Stimulated activated CD4-positive, alpha-beta T cell treated with anti-CD3 and anti-CD28 coated beads, TNF-alpha, amount 100 ng/mL, for 48 hours (primary cell): ENCODE measurements at regions not wholly inside any gene's neighbourhood (a gene's known extent, or its start where the extent isn't known, plus 50 kb on each side); places are given as distances from the start of the nearest gene placed in this dataset.

Experiments used
- DNase-seq, 3 donors: peaks; one replicate each; pipeline ENCODE4 v3.0.0-alpha.2; 2020; ENCODE audit warnings: low read depth in 3 of 3

DNA sequence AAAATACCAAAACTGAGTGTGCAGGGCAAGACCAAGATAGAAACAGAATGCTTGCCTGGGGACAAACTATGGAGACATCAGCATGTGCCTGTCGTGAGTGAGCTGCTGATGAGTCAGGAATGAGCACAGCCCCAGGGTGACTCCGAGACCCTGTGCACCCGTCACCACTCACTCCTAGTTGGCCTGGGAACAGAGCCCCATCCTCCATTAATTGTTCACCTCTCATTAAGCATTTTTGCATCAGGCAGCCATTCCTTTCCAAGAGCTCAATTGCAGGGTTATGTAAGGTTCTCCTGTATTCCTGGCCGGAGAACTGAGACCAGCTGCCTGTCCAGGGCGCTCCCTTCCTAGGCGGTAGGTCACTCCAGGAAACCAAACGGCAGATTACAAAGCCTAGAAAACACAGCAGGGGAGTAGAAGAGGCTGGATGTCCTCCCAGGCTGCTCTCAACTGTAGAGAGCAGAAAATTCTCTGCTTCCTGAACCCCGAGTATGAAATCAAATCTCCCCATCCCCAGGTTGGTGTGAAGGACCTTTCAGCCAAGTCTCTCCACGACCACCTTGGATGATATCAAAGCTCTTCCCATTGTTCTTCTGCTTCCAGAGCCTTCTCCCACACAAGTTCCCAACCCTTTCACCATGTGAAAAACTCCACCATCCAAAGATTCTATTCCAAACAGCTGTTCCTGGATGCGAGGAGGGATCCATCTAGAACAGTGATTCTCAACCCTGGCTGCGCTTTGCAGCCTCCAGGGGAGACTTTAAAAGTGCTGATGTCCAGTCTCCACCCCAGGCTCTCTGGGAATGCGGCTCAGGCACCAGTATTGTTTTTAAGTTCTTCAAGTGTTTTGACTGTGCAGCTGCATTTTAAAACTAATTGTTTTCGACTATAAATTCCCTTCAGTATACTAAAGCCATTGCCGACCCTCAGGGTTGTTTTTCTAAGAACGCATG is 532.6 kb upstream of the JARID2 start:
- DNase-seq, result no peak

DNA sequence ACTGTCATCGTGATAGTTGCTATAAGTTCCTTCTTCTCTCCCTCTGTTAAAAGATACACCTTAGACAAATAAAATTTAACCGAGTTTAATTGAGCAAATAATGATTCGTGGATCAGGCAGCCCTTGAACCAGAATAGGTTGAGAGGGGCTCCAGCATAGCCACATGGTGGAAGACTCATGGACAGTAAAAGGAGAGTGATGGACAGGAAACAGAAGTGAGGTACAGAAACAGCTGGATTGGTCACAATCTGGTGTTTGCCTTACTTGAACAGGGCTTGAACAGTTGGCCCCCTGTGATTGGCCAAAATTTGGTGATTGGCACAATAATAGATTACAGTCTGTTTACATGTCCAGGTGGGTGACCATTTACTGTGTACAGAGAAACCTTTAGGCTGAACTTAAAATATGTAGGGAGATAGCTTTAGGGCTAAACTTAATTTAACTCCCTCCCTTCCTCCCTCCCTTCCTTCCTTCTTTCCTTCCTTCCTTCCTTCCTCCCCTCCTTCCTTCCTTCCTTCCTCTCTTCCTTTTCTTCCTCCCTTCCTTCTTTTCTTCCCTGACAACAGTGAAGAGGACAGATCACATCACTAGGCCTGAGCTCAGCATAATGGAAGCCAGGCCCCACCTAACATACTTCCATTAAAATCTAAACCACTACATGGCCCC is 531.8 kb upstream of the JARID2 start:
- DNase-seq, result no peak

DNA sequence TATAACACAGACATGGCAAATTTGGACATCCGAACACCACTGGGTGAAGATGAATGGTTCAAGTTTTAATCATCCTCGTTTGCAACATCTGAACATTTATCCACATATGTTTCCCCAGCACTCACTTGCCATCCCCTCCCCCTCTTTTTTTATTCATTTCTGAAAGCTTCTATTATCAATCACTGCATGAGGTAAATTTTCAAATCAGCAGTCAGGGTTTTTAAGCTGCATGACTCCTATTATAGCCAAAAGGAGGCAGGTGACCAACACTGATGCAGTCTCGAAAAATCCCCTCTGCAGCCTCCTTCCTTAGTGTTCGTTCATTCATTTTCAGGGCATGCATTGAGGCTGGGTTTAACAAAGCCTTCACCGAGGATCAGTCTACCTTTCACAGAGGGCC is 530.8 kb upstream of the JARID2 start:
- DNase-seq, result no peak

DNA sequence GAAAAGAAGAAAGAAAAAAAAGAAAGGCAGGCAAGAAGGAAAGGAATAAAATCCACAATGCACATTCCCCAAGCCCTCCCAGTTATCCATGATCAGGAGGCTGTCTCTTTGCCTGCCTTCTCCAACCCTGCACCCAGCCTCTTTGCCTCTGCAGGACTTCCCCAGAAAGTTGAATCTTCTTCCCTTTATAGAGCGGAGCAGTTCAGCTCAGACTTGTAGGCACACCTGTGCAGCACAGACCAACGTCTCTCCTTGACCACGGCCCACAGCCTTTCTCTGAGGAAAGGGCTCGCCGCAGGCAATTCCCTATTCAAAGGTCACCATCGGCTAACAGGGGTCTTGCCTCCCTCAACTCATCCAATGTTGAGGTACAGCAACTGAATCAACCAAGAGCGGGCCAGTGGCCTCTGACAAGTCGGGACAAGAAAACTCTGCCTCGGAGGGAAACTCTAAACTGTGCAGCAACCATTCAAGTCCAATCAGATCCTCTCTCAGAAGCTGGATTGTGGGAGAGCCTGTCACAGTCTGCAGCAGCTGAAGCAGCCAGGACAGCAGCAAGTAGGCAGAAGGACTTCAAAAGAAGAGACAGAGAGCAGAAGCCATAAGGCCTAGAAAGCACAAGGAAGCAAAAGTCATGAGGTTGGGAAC is 529.2 kb upstream of the JARID2 start:
- no peak for DNase-seq

DNA sequence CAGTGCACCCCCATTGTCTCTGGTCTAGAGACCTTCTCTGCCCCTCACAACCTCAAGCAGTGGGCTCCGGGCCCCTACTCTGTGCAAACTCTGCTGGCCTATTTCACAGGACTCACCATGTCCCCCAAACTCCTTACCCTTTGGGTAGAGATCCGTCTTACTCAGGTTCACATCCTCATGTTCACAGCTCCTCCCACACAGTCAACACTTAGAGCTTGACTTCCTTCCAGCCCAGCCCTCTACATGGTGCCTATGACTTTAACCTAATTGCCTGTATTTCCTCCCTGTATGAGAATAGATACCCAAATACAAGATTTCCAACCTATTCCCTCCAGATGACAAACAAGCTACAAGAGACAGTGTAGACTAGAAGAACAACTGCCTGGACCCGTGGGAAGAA is 528.6 kb upstream of the JARID2 start:
- DNase-seq, result no peak

DNA sequence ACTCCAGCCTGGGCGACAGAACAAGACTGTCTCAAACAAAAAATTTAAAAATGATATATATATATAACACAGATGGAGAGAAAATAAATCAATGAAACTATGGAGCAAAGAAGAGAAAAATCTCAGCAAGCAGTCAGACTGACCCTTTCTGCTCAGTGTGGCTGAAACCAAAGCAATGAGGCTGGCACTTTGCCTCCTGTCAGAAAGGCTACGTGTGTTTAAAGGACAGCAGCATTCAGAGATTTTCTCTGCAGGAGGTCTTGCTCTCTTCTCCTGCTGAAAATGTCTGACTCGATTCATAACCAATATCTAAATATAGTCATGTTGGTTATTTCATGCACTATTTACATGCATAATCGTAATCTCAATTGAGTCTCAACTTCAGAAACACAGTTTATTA is 527.0 kb upstream of the JARID2 start:
- DNase-seq, result no peak

DNA sequence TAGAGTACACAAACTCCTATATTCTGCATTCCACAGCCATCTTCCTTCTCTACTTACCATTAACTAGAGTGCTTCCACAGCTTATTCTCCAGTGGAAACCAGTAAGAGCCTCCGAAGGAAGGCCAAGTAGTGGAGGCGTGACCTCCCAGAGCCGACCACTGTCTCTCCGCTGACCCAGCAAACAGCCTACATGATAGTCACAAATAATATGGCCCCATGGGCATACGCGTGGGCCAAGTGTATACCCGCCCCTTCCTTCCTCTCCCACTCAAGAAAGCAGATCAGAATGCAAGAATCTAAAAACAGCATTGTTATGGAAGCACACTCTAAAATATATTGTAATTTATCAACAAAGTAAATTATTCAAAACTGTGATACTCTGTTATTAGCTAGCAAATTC is 526.6 kb upstream of the JARID2 start:
- DNase-seq, result no peak

DNA sequence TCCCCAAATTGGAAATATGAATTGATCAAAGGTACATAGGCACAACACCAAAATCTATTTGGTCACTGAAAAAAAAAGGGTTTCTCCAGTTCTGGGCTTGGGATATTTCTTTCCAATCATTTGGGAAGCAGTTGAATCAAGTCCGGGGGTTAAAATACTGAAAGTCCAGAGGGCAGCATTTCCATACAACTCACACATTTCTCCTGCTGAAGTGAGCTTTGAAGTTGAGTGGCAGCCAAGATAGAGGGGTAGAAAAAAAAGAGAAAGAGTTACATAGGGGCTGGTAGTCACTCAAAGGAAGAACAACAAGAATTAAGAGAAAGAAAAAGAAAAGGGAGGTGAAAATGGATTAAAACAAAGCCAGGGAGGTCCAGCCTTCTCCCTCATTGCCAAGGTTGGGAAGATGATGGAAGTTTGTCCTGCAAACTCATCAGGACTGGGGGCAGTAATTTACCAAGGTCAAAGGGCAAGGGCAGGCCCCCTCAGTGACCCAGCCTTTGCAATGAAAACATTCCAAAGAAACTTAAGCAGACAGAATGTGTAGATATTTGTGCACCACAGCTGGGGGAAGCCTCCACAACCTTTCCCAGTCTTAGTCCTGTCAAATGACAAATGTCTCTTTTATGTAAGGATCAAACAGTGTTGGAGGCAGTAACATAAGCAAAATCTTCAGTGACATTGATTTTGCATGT is 525.3 kb upstream of the JARID2 start:
- DNase-seq, result no peak

DNA sequence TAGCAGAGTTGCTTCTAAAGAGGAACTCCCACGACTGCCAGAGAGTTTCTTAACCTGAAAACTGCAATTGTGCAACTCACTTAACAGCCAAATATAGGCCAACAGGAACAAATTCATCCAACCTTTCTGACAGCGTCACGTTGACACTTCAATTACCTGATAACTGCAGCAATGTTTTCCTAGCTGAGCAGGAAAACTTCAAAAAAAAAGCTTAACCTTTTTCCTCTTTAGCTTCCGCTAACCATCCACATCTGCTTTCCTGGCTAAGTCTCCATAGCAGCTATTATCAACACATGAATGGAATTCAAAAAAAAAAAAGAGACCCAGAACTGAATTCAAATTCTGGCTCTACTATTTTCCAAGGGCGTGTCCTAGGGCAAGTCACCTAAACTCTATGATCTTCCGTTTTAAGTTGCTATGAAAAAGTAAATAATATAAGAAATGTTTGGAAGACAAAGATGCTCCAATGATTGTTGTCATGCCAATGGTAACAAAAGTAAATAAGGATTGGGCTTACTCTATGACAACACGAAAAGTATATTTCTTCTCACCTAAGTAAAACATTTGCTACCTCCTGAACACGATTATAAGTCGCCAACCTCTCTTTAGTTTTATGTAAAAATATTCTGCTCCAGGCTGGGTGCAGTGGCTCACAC is 524.6 kb upstream of the JARID2 start:
- DNase-seq, result no peak

DNA sequence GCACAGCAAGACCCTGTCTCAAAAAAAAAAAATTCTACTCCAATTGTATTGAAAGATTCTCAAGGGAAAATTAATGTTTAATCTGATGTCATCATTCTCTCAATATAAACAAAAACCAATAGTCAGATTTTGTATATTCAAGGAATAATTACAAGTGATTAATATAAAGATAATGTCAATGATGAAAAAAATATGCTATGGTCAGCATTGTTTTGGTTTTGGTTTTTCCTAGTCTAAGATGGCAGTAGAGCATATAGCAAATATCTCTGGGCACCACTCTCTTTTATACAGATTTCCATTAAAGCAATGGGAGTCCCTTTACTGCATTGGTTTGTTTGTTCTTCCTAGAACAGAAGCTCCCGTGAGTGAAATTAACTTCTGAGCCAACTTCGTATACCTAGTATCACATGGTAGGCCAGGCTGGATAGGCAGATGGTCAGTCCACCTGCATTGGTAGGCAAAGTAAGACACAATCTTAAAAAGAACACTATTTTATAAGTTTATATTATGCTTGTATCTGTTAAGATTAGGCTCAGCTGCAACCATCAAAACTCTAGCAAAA is 523.8 kb upstream of the JARID2 start:
- no peak for DNase-seq

DNA sequence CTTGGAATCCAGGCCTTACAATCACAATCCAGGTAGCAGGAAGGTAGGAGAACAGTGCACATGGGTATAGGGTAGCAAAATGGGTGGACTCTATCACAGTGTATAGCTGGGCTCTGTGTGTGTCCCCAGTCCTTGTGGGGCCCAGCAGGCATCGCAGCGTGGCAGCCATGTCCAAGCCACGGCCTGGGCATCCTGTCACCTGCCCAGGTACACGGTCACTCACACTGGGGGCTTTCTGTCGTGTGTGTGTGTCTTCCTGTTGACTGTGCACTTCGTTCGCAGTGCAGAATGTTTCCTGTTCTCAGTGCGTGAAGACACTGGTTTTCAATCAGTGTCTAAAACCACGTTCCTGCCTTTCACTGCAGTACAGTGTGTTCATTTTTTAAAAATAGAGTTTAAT is 523.2 kb upstream of the JARID2 start:
- DNase-seq, result no peak

DNA sequence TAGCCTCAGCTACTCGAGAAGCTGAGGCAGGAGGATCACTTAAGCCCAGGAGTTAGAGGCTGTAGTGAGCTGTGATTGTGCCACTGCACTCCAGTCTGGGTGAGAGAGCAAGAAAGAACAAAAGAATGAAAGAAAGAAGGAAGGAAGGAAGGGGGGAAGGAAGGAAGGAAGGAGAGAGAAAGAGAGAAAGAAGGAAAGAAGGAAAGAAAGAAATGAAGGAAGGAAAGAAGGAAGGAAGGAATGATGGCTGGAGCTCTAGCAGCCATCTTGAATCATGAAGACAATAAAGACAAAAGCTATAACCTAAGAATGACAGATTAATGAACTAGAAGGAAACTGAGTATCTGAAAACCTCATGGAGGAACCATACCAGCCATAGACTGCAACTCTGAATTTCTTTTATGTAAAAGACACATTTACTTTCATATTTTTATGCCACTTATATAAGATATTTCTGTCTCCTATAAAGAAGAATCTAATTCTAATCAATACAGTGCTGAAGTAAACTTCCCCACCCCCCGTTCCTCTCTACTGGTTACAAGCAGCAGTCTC is 522.3 kb upstream of the JARID2 start:
- DNase-seq, result no peak

DNA sequence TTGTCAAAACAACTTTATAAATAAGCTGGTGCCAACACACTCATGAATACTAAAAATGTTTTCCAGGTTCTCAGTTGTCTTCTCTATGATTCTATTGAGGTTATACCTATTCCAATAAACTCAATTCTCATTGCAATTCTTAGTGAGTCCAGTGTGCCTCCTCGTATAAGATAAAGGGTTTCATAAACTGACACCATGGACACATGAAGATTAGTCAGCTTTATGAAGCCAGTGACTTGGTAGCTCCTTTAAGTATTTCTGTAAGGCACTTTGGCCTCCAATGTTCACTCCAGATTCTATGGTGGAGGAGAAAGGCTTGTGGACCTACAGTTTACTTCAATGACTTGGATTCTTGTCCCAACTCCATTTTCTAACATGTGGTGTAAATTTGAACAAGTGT is 521.3 kb upstream of the JARID2 start:
- DNase-seq, result no peak

DNA sequence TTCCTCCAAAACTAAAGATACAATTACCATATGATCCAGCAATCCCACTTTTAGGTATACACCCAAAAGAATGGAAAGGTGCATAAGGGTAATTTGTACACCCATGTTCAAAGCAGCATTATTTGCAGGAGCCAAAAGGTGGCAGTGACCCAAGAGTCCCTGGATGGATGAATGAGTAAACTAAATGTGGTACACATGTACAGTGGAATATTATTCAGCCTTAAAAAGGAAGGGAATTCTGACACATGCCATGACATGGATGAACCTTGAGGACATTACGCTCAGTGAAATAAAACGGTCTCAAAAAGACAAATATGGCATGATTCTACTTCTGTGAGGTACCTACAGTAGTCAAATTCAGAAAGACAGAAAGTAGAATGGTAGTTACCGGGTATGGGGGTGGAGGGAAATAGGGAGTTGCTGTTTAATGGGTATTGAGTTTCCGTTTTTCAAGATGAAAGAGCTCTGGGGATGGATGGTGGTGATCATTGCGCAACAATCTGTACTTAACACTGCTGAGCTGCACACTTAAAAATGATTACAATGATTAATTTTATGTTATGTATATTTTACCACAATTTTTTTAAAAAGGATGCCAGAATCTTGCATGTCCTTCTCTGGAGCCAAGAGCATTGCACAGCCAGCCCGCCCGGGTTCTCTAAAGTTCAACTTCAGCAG is 518.9 kb upstream of the JARID2 start:
- no peak for DNase-seq

DNA sequence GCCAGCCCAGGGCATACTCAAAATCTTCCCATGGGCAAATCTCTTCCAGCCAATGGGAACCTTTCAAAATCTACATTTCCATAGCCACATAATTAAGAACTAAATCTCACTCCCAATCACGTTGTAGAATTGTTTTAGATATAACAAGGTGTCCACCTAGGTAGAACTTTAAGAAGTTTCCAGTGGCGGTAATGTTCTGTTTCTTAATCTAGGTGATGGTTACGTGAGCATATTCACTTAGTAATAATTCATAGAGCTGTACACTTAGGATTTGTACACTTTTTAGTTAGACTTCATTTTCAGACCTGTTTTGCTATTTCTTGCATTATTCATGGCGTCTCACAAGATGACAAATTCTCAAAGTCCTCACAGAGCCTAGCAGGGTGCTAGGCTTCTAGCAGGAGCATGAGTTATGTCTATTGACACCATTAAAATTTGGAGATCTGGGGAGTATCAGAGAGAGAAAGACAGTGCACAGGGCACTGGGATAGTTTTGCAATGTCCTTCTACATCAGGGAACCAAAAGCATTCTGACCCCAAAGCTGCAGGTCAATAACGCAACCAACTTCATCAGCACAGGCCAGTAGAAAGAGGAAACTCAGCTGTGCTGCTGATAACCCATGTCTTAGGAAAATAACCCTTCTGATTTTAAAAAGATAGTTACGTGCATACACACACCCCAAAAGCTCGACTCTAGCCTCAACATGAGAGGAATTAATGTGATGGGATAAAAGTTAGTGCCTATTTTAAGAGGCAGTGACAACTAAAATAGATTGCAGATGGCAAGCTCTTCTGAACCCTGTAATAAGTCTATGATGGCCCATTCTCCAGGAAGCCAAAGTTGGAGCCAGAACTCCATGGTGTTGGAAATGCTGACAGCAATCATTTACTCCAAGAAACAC is 518.1 kb upstream of the JARID2 start:
- DNase-seq, result no peak

DNA sequence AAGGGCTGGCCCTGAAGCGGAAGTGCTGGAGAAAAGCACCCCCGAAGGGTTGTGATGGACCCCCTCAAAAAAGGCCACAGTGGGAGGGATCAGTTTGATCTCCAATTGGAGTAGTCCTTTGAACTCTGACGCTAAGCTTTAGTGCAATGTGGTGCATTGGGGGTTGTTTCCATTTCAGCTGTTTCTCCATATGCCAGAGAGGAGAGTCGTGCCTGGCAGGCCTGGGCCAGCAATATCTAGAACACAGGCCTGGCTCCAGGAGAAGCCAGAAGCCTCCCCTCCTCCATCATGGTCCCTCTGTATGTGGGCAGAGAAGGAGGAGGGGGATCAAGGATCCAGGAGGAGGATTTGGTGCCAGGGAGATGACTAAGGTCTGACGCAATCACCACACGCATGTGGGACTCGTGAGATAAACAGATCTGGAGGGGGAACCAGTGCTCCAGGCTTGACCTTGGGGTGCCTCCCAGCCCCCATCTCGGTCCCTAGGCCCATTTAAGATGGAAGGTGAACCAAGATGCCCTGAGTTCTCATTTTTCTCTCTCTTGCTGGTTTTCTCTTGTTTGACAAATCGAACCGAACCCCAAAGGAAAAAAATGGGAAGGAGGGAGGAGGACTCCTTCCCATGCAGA is 517.4 kb upstream of the JARID2 start:
- no peak for DNase-seq

DNA sequence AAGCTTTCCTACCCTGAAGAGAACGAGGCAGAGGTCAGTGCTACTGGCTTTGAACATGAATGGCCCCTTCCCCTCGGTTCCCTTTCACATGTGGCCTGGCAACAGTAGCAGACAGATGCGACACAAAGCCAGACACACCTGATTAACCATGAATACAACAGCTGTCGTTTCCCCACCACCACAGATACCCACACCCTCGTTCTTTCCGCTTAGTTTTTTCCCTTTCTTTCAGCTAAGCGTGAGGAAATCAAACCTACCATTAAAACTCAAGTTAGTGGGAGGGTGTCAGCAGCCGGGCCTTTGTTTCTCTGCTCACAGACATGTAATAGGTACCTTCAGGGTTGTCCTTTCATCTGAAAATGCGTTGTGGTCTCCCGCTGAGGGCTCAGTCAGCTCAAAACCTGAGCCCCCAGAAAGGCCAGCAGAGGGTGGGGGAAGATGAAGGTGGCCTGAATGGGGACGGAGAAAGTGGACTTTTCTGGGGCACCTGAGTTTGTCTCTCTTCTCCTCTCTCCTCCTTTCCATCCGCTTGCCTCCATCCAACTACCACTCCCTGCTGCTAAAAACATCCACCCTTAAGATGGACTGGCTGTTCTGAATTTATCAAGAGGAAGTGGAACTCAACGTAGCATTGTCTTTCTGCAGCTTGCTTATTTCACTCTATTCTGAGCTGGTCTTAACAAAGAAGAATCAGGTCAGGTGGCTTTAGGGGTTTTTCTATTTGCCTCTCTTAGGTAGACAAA is 516.6 kb upstream of the JARID2 start:
- DNase-seq, result no peak

DNA sequence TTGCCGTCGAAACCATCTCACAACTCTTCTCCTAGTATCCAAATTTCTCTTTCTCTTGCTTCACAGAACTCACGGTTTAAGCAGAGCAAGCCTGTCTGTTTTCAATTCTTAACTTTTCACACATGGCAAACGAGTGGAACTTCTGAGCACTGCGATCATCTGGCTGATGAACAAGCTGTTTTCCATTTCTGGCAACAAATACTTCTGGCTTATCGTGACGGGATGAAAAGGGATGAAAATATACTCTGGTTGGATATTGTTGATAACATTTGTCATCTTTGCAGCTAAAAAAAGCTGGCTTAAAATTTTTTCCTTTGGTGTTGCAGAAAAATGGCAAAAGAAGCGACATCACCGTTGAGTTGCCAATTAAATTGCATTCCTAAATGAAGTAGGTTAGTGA is 515.2 kb upstream of the JARID2 start:
- no peak for DNase-seq
